D721Med (cell line): ENCODE measurements at regions not wholly inside any gene's neighbourhood (a gene's known extent, or its start where the extent isn't known, plus 50 kb on each side); places are given as distances from the start of the nearest gene placed in this dataset.
"Not testable (repeated sequence)": the region's sequence is repeated elsewhere in the genome, so short reads cannot be mapped to it uniquely, and the experiment has no call there.

ENCODE experiments used
- DNase-seq: peaks from one replicate; pipeline ENCODE4 v3.0.0; 2011; ENCODE audit warnings: low spot score; ENCODE audit not compliant: insufficient read length
- FAIRE-seq: peaks from 2 replicates; lab custom pipeline; 2011; peaks lifted over from hg19 to GRCh38; lab: Jason Lieb, UNC
- CTCF ChIP-seq: IDR thresholded peaks from 2 replicates; pipeline ENCODE4 v1.5.1; 2012; ENCODE audit warnings: mild to moderate bottlenecking, control low read depth; ENCODE audit not compliant: insufficient read depth; ENCODE audit errors: missing control alignments

DNA sequence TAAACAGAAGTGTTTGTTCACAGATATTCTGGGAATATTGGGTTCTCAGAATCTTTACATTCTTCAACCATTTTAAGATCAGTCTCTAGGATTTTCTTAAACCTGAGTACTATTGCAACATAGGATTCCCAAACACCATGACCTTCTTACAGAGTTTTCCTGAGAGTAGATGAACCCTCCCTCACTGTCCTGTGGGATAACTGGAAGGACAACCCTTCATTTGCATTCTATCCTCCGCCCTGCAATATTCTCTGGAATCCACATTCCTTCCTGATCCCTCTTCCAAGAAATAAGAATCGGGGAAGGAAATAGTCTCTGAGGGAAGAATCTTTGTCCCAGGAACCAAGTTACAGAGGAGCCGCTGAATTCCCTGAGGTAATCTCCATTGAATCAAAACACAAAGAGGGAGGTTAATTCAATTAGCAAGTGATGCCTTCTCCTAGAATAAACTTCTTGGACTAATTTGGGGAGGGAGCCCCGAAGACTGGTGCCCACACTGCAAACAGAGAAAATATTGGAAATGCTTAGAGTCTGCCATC lies 99.8 kb upstream of the MBIP start:
- TF ChIP-seq CTCF, result no peak
- no peak for FAIRE-seq
- DNase-seq, result no peak

GRCh38 chr14:36418937-36419336 lies 98.5 kb upstream of the MBIP start:
- no peak for TF ChIP-seq CTCF
- DNase-seq (no peak), FAIRE-seq (no peak)

GRCh38 chr14:36411951-36412350 lies 91.5 kb upstream of the MBIP start:
- DNase-seq, FAIRE-seq: not testable (repeated sequence)

GRCh38 chr14:36408388-36408787 lies 88.0 kb upstream of the MBIP start:
- TF ChIP-seq CTCF, result no peak
- no peak for FAIRE-seq
- no peak for DNase-seq

- DNase-seq, result no peak
- no peak for TF ChIP-seq CTCF
- no peak for FAIRE-seq
Measured at GRCh38 chr14:36405589-36406274, 85.3 kb upstream of the MBIP start.

DNA sequence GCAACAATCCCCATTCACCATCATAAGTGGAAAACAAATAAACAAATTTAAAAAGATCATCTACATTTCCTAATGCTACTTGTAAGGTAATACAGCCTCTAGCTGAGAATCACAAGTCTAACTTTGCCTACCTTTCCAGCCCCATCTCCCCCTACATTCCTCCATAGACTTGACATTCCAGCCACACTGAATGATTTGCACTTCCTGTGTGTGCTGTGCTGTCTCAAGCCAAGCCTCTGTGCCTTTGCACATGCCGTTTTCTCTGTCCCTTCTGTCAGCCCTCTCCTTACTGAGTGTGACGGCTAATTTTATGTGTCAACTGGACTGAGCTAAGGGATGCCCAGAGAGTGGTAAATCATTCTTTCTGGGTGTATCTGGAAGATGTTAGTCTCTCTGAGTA lies 82.4 kb upstream of the MBIP start:
- FAIRE-seq, result no peak
- DNase-seq, result no peak
- TF ChIP-seq CTCF, result no peak

GRCh38 chr14:36398463-36399291 lies 78.2 kb upstream of the MBIP start:
- no peak for TF ChIP-seq CTCF
- DNase-seq, result no peak
- FAIRE-seq, result no peak
